ENCODE measurements at regions not wholly inside any gene's neighbourhood (a gene's known extent, or its start where the extent isn't known, plus 50 kb on each side); places are given as distances from the start of the nearest gene placed in this dataset.
"Not testable (repeated sequence)": the region's sequence is repeated elsewhere in the genome, so short reads cannot be mapped to it uniquely, and the experiment has no call there.

- DNase-seq, result no peak
These were observed 533.4 kb downstream of the NTRK3 start for GRCh38 chr15:87722941-87723691.

DNA sequence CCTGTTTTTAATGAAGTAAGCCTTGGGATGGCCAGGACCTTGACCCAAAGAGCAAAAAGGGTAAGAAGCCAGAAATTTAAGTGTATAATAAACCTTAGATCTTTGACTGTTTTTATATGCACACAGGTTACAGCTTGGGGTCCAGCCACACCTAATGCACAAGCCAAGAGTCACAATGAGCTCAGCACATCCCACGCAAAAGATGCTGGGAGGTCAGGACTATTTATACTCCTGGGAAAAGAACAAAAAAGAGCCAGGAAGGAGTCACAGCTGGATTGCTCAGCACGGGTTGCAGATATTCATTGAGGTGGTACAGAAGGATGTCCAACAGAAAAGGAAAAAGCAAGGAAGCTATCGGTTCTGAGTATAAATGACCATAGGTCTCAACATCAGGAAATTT lies 536.3 kb downstream of the NTRK3 start:
- no peak for DNase-seq

DNA sequence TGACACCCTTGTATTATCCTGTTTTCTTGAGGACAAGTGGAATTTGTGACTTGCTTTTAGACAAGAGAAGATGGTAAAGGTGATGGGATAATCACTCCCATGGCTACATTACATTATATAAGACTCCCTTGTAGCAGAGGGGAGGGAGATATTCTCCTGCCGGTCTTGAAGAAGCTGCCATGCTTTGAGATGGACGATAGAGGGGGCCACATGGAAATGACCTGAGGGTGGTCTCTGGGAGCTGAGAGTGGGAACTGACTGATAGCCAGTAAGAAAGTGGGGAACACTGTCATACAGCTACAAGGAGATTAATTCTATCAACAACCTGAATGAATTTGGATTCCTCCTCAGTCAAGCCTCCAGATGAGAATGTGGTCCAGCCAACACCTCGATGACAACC lies 540.1 kb downstream of the NTRK3 start:
- DNase-seq, result no peak

GRCh38 chr15:87715252-87715651 lies 541.3 kb downstream of the NTRK3 start:
- DNase-seq, result no peak

DNA sequence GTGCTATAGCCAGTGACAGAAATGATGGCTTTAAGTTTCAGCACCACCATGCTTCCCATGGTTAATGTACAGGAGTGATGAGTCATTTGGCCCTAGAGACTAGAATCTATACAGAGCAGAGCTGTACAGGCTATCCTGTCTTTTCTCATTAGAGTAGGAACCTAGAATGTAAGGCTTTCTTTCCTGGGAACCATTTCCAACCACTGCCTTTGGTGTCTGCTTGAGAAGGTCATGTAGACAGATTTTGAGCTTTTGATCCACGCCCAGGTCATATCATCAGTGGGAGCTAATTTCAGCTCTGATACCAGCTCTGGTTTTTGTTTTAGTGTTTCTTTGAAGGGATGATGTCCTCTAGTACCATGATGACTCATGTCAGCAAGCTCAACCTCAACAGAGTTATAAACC lies 543.1 kb downstream of the NTRK3 start:
- no peak for DNase-seq

DNA sequence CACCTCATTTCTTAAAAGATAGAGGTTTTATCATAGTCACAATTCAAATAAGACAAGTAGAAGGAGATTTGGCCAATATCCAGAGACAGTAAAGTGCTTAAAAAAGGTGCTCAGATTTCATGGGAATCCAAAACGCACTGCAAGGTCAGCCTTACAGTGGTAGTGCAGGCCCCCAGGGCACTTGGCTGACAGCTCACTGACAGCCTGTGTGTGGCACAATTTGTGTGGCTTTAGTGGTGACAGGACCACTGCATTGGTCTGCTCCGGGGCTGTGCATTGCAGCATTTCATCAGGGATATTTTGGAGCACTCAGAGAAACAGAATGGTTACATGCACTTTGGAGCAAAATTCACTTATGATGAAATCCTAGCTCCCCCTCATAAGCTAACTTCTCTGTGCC lies 544.3 kb downstream of the NTRK3 start:
- DNase-seq, result no peak

GRCh38 chr15:87711026-87711425 lies 545.5 kb downstream of the NTRK3 start:
- no peak for DNase-seq

DNA sequence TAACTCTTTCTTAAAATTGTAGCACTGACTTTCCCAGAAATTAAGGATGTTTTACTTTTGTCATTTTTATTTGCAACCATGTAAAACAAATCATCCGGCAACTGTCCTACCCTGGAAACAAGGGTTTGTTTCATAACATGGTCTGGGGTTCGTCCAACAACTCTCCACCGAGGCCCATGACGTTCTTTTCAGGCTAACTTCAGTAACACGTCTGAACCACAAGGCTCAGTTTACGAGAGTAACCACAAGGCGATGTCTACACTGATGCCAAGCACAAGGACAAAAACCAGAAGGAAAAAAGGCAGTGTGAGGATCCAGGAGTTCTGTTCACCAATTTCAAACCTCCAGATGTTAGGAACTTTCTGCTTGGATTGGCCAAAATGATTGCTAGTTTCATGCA lies 546.1 kb downstream of the NTRK3 start:
- DNase-seq, result no peak

DNA sequence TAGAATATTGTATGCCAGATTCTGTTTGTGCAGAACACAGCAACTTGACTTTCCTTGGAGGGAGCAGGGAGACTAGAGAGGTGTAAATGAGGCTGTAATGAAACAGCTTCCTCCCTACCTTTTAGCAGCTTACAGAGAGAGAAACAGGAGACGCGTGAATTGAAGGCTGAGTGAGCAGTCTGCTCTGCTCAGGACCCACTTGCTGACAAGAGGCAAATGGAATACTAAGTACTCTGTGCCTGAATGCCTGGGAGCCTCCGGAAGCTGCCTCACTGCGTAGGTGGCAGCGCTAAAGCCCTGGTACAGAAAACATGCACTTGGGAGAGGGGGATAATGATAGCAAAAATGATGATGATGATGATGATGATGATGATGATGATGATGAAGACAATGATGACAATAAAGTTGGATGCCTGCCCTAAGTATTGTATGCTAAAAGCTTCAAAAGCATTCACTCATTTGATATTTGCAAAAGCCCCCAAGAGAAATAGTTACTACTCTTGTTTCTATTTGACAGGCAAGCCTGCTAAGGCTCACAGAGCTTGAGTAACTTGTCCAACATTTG lies 548.9 kb downstream of the NTRK3 start:
- DNase-seq, result no peak

- peak; percentile 93 for DNase-seq
These were observed 549.5 kb downstream of the NTRK3 start for GRCh38 chr15:87707071-87707470.

DNA sequence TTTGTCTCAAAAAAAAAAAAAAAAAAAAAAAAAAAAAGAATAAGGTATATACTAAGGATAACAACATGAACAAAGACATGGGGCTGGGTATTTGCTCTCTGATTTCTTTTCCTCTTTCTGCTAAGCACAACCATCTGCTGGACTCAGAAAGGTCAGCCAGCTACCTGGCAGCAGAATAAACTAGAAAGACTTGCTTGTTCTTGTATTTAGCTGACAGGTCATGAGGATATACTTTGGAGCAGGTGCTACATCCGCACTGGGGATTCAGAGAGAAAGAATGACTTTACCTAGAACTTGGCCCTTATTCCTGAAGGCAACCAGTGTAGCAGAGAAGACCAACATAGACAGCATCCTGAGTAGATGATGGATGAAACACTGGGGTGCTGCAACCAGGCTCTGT lies 550.5 kb downstream of the NTRK3 start:
- no peak for DNase-seq

DNA sequence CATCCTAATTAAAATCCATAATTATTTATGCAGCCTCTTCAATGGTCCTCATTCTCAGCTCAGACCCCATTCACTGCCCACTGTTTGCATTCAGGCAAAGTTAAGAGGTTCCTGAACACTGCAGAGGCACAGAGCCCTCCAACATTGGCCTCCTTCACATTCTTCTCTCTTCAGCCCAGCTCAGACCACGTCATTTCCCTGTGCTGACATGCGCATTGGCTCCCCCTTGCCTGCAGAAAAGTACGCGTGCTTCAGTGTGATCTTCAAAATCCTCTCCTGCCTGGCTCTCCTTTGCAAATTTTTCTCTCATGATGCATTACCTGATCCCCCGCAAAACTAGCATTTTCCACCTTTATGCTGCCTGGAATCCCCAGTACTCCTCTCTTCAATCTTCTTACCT lies 552.3 kb downstream of the NTRK3 start:
- no peak for DNase-seq

DNA sequence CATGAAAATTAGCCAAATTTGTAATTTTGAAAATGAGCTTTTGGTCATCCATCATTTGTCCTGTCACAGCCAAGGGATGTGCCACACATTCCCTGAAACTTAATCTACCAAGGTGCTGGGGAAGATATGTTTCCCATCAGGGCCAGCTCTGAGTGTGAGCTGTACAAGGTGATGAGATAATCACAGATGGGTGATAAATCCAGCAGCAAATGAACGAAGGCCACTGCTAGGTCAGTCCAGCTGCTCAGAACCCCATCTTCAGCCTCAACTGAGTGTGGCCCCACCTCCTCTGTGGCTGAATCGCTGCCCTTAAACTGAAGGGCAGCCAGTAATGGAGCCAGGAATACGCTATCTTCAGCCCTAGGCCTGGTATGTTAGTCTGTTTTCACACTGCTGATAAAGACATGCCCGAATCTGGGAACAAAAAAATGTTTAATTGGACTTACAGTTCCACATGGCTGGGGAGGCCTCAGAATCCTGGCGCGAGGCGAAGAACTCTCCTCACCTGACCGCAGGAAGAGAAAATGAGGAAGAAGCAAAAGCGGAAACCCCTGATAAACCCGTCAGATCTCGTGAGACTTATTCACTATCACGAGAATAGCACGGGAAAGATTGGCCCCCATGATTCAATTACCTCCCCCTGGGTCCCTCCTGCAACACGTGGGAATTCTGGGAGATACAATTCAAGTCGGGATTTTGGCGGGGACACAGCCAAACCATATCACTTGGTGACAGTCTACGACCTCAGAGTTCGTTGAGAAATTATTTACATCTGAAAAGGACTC lies 553.0 kb downstream of the NTRK3 start:
- no peak for DNase-seq

GRCh38 chr15:87702270-87702669 lies 554.3 kb downstream of the NTRK3 start:
- no peak for DNase-seq

- DNase-seq, result not testable (repeated sequence)
These were observed 558.1 kb downstream of the NTRK3 start for GRCh38 chr15:87698467-87698866.

DNA sequence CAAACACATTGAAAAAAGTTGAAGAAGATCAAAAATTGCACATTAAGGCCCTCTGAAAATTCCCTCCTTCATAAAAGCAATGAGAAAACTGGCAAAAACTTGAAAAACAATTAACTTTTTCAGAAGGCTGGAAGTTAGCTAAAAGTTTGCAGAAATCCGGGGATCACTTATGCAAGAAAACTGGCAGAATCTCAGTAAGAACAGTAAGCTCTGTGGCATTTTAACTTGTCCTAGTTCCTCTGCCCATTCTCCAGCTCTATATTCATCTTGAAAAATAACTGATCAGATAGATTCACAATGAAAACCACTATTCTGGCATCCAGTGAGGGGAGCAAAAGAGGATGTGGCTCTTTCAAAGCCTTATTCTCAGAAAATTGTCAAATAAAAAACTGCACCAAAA lies 566.8 kb downstream of the NTRK3 start:
- DNase-seq, result no peak

DNA sequence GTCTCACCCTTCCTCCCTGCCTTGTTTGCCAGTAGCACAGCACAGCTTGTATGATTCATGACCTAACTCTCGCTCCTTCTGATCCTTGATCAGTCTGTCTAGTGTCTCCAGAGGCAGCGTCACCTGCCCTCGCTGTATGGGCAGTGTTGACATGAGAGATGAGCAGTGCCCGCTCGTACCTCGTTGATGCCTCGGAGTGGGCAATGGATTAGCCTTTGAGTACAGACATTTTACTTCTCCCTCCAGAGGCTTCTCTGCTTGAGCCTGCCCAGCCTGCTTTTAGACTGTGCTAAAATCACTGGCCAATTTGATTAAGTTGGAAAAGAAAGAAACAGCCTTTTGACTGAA lies 569.0 kb downstream of the NTRK3 start:
- no peak for DNase-seq

DNA sequence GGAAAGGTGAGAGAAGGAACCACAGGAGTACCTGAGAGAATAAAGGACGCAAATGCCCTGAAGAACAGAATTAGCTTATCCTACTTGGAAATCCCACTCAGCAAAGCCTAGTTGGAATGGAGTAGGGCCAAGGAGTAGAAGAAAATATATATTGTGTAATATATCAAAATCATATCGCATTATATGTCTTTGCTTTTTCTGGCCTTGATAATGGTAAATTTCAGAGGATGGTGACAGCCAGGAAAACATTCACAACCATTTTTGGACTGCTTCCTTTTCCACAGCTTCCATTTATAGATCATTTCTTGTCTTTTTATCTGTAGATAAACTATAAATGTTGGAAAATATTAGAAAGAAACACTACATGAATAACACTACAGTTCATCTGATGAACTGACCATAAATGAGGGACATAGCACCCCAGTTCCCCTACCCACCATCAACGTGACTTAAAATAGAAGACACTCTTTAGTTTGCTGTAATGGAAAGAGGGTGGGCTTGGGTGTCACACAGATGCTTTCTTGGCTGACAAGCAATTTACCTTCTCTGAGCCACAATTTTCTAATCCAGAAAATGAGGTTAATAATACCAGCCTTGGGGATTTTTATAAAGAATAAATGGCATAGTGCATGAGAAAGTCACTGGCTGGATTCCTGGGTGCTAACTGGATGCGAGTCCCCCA lies 569.6 kb downstream of the NTRK3 start:
- DNase-seq, result no peak

DNA sequence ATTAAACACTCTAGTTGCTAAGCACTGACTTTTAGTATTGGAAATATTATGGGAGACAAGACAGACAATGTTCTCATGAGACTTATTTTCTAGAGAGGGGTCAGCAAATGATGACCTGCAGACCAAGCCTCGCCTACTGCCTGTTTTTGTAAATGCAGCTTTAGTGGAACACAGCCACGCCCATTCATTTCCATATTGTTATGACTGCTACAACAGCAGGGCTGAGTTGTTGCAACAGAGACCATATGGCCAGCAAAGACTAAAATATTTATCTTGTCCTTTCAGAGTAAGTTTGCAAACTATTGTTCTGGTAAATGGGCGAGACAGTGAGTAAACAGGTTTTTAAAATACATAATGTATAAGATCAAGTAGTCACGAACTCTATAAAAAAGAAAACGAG lies 570.2 kb downstream of the NTRK3 start:
- DNase-seq, result no peak

- DNase-seq, result no peak
These were observed 574.0 kb downstream of the NTRK3 start for GRCh38 chr15:87682527-87682926.

- DNase-seq, result no peak
These were observed 575.4 kb downstream of the NTRK3 start for GRCh38 chr15:87681104-87681503.

- DNase-seq, result no peak
These were observed 576.3 kb downstream of the NTRK3 start for GRCh38 chr15:87680208-87680607.

GRCh38 chr15:87675271-87675670 lies 581.3 kb downstream of the NTRK3 start:
- DNase-seq, result no peak
